ENCODE measurements at regions not wholly inside any gene's neighbourhood (a gene's known extent, or its start where the extent isn't known, plus 50 kb on each side); places are given as distances from the start of the nearest gene placed in this dataset.

- DNase-seq (ENCODE audit: low spot score), result no peak
These were observed 2314.1 kb downstream of the LRRC4C start for GRCh38 chr11:39145346-39145745.

- no peak for DNase-seq (ENCODE audit: low spot score)
These were observed 2314.9 kb downstream of the LRRC4C start for GRCh38 chr11:39144351-39145130.

DNA sequence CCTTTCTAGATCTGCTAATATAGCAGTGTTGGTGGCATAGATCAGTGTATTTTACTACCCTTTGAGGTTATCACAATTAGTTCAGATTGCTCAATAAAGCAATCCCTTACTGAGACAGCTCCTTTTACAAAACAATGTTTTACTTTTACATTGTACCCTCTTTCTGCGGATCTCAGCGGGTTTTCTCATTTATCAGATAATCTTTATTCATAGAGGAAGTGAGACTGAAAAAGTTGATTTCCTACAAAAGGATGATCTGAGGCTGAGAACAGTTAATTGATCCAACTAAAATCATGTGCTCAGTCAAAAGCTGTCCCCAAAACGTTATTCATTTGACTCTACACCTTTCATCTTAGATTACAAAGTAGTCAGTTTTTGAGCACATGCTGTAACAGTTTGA is 2319.9 kb downstream of the LRRC4C start:
- no peak for DNase-seq (ENCODE audit: low spot score)

DNA sequence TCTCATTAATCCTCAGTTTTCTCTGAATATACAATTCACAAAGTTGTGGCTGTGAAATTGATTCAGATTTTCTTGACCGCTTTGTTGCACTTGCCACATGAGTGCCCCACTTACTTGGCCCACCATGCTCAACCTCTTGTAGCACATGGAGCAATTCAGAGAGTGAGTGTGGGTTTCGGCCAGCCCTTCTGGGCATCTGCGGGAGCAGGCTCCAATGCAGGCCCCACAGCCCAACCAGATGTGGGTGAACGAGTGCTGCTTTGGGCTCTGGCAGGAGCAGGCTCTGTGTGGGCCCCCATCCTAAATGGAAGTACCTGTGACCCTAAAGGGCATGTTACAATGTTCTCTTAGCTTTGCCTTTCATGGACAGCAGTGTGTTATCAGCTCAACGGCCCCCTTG is 2338.6 kb downstream of the LRRC4C start:
- no peak for DNase-seq (ENCODE audit: low spot score)

- DNase-seq (ENCODE audit: low spot score), result no peak
These were observed 2345.8 kb downstream of the LRRC4C start for GRCh38 chr11:39113606-39114005.

- DNase-seq (ENCODE audit: low spot score), result no peak
These were observed 2357.2 kb downstream of the LRRC4C start for GRCh38 chr11:39102236-39102635.

DNA sequence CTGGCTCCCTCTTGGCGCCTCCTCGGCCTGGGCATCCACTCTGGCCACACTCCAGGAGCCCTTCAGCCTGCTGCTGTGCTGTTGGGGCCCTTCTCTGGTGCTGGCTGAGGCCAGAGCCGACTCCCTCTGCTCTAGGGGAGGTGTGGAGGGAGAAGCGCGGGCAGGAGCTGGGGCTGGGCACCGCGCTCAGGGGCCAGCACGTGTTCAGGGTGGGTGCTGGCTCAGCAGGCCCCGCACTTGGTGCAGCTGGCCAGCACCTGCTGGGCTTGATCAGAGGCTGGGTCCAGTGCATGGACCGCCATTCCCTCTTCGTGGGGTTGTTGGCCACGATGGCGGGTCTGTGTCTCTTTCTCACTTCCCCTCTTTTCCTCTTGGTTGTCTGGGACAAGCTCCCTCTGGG is 2381.0 kb downstream of the LRRC4C start:
- DNase-seq (ENCODE audit: low spot score), result no peak

- no peak for DNase-seq (ENCODE audit: low spot score)
These were observed 2421.8 kb downstream of the LRRC4C start for GRCh38 chr11:39037611-39038010.

DNA sequence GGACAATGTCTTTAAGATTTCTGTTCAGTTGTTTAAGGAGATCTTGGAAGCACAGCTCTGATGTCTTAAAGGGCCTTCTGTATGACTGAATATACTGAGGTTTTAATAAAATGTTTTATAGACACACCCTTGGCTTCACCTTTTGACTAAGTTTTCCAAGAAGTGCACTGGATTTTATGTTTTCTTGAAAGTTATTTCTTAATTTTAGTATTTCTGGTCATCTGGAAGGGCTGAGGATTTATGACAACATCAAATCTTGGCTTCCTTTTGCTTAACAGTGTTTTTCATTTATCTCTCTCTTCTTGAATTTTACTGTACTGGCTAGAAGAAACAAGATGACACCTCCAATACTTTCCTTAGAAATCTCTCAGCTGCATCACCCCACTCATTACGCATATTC is 2423.4 kb downstream of the LRRC4C start:
- no peak for DNase-seq (ENCODE audit: low spot score)

DNA sequence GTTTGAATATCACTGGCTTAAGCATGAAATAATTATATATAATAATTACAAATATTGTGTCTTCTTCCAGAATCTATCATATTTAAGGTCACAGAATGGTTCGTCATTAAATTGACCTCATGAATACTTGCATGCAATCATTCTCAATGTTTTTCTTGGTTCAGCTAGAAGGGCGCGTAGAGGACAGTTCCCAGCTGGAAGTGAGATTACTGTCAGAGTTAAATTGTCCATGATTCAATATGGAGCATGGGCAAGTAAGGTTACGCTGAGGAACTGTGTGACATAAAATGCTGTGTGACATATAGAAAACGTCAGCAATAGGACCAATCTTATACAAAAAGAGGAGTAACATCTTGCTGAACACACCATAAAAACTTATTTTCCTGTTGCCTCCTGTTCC is 2423.5 kb upstream of the RAG2 start:
- no peak for DNase-seq (ENCODE audit: low spot score)

DNA sequence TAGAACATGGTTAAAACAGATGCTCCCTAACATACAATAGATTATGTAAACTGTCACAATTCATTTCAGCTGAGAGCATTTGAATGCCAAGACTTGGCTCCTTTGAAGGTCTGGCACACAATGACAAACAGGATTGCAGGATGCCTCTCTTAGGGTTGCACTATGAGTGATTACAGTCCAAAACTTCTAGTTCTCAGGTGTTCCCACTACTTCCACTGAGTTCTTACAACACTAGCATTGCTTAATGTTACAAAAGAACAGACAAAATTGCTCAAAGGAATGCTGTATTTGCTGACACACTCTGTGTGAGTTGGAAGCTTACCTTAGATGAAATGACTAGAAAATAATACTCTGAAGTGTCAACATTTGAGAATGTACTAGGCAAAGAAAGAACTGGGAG is 2413.8 kb upstream of the RAG2 start:
- no peak for DNase-seq (ENCODE audit: low spot score)

DNA sequence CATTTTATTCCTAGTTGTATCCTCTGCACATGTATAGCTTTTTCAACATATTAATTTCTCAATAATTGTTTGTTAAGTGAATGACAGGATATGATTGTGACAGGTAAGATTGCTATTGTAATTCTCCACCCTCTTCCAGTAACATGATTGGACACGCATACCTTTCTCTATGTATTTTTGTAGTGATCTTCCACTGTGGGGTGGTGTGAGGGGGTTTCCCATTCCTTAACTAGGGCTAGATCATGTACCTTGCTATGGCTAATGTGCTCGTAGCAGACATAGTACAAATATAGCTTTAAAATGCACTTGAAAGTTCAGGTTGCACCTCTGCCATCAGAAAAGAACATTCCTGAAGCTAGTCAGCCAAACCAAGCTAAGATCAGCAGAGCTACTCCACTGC is 2392.8 kb upstream of the RAG2 start:
- no peak for DNase-seq (ENCODE audit: low spot score)

- DNase-seq (ENCODE audit: low spot score), result no peak
These were observed 2392.1 kb upstream of the RAG2 start for GRCh38 chr11:38990139-38990538.

GRCh38 chr11:38988908-38989307 is 2390.9 kb upstream of the RAG2 start:
- DNase-seq (ENCODE audit: low spot score), result no peak

DNA sequence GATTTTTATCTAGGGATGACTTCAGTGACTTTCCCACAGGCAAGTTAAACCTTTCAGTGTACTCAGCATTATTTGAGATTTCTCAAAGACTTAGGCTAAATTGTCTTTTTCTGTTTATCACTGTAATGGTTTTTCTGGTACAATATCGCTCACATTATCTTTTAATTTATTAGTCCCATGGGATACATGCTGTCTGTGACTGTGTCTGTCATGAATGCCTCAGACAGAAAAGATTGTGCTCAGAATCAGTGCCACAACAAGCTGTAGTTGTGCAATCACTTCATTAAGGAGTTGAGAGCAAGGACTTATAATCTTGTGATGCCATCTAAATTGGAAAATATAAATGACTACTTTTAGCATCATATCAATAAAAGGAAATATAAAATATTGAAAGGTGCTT is 2374.2 kb upstream of the RAG2 start:
- DNase-seq (ENCODE audit: low spot score), result no peak

GRCh38 chr11:38971141-38971540 is 2373.1 kb upstream of the RAG2 start:
- no peak for DNase-seq (ENCODE audit: low spot score)

DNA sequence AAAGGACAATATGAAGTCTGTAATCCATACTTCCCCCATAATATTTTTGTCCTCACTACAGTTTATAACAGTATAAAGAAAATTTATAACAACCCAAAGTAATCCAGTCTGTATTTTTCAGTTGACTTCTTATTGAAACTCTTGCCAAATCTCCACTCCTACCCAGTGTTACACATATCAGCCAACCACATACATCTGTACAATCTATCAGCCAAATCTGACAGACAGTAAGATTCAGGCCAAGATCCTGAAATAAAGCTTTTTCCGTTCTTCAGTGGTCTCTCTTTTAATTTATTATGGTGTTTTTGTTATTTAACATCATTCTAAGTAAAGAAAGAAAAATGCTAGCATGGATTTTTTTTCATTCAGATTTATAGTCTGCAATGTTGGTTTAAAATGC is 2370.9 kb upstream of the RAG2 start:
- DNase-seq (ENCODE audit: low spot score), result no peak

DNA sequence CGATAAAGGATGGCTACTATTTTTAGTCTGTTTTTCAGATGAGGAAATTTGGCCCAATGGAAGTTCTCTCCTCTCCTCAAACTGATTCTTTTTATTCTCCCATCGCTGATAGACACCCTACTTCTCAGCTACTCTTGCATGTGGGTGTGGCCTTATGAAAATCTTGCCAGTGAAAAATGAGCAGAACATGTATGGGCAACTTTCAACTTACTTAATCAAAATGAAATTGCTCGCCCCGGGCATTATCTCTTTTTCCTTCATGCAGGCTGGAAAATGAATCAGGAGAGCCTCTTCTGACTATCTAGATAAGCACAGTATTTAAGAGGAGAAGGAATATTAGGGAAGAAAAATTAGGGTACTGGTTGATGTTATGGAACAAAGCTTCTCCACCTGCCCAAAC is 2354.7 kb upstream of the RAG2 start:
- DNase-seq (ENCODE audit: low spot score), result no peak

DNA sequence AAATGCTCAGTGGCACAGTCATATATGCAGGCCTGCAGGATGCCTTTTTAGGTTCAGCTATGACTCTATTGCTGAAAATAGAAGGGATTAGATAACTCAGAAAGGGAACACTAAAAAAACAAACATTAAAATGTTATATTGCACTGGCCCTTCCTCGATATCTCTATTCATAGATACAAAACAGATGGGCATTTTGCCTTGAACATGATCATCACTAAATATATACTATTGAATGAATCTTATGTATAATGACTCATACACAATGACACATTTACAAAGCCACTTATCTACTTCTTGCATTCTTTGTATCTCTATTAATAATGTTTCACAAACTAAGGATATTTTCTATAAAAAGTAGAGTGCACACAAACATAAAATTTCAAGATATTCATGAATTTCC is 2352.8 kb upstream of the RAG2 start:
- no peak for DNase-seq (ENCODE audit: low spot score)

GRCh38 chr11:38948392-38948791 is 2350.4 kb upstream of the RAG2 start:
- DNase-seq (ENCODE audit: low spot score), result no peak

DNA sequence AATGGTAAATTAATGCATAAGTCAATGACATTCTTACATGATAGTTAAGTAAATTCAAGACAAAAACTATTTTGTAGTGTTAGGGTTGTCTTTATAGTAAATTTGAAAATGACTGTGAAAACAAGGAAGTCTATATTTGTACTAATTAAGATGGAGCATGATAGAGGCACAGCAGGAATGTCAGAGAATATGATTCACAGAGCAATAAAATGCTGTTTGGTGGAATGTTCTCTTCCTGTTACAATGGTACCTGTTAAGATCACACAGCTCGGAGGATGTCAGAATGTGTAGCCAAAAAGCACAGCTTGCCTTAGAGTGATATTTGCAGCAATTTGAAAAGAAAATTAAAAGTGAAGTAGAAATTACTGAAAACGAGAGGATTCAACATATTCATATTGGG is 2339.7 kb upstream of the RAG2 start:
- DNase-seq (ENCODE audit: low spot score), result no peak

DNA sequence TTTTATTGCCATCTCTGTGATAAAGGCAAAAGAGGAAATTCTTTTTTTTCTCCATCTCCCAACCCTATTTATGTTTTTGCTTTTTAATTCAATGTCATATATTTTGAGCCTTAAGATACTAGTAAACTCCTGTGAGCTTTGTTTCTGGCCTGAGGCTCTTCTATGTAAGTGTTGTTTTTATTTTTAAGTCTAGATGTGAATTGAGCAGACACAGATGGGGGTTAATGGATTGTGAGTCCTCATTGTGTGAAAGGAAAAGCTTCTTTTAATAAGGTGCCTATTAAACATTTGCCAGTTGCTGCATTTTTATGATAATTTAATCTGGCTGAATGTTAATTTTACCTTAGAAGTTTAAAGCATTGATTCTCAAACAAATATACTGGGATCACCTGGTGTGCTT is 2337.9 kb upstream of the RAG2 start:
- DNase-seq (ENCODE audit: low spot score), result no peak

- DNase-seq (ENCODE audit: low spot score), result no peak
These were observed 2330.0 kb upstream of the RAG2 start for GRCh38 chr11:38927993-38928392.

DNA sequence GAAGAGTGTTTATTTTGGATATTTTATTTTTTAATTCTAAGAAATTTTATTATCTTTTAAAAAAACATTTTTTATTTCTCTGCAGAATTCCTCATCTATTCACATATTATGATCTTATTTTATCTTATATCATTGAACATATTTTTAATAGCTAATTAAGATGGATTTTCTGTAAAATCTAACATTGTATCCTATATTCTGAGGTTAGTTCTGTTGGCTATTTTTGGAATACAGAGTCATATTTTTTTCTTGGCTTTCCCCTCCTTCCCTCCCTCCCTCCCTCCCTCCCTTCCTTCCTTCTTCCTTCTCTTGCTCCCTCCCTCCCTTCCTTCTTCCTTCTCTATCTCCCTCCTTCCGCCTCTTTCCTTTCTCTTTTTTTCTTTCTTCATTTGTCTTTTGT is 2326.6 kb upstream of the RAG2 start:
- DNase-seq (ENCODE audit: low spot score), result no peak
